B cell (primary cell): ENCODE measurements at regions not wholly inside any gene's neighbourhood (a gene's known extent, or its start where the extent isn't known, plus 50 kb on each side); places are given as distances from the start of the nearest gene placed in this dataset.

ENCODE experiments used
- ATAC-seq: fragments of 200-7000 bp; cut with Tn5 transposase; one replicate; pipeline ENCODE4 v1.10.0; 2021; ENCODE audit warnings: low read depth, mild to moderate bottlenecking, moderate number of reproducible peaks, moderate library complexity
- CTCF ChIA-PET: fragments of 350-600 bp; sonication (Branson Sonifier 250); formaldehyde crosslinking; loops from one replicate; lab custom pipeline; 2021; ENCODE audit warnings: antibody characterized with exemption, inconsistent platforms; lab: Charles Lee
- POLR2A ChIA-PET: fragments of 350-600 bp; sonication (Branson Sonifier 250); formaldehyde crosslinking; loops from one replicate; lab custom pipeline; 2021; ENCODE audit warnings: antibody characterized with exemption; lab: Charles Lee
- DNase-seq: peaks from one replicate; pipeline ENCODE4 v3.0.0; 2013
- H2AFZ ChIP-seq: 2 replicates; pipeline ENCODE4 v1.6.1; 2012; ENCODE audit warnings: mild to moderate bottlenecking, low read depth, low read length; ENCODE audit not compliant: insufficient read depth, poor library complexity, severe bottlenecking
- H3K27ac ChIP-seq, 2 donors: 1 replicate in 1 of 2; 2 replicates in 1 of 2; pipeline ENCODE4 v1.5.1; 2012 to 2013; ENCODE audit warnings: low read length in 2 of 2, mild to moderate bottlenecking in 2 of 2, moderate library complexity in 1 of 2
- H3K27me3 ChIP-seq, 4 experiments: fragments of 200-600 bp in 1 of 4; sonication (generic) in 1 of 4; replicated peaks in 1 of 4; 1 replicate in 2 of 4; 2 replicates in 2 of 4; pipeline versions ENCODE4 v1.6.1 to v1.7.0; 2013 to 2016; ENCODE audit warnings: low read length in 3 of 4, mild to moderate bottlenecking in 2 of 4, mixed read lengths in 1 of 4, moderate library complexity in 1 of 4; ENCODE audit not compliant: insufficient read depth in 4 of 4, control insufficient read depth in 3 of 4; ENCODE audit errors: control extremely low read depth in 1 of 4
- H3K36me3 ChIP-seq, 2 experiments: replicated peaks in 1 of 2; 1 replicate in 1 of 2; 2 replicates in 1 of 2; pipeline versions ENCODE4 v1.6.1 to v1.7.1; 2013; ENCODE audit warnings: low read length in 1 of 2; ENCODE audit not compliant: insufficient read depth in 2 of 2, control insufficient read depth in 1 of 2; ENCODE audit errors: control extremely low read depth in 1 of 2, extremely low read depth in 1 of 2
- H3K4me1 ChIP-seq, 2 donors: fragments of 200-600 bp in 1 of 2; sonication (generic) in 1 of 2; 1 replicate in 1 of 2; 2 replicates in 1 of 2; pipeline versions ENCODE4 v1.5.1 to v1.6.1; 2013 to 2017; ENCODE audit warnings: low read length in 2 of 2; ENCODE audit not compliant: control insufficient read depth in 2 of 2, insufficient read depth in 2 of 2
- H3K4me2 ChIP-seq: replicated peaks from 2 replicates; pipeline ENCODE3; 2012; ENCODE audit warnings: mild to moderate bottlenecking, low read depth, low read length; ENCODE audit not compliant: poor library complexity, severe bottlenecking
- H3K4me3 ChIP-seq, 5 experiments: fragments of 200-600 bp in 1 of 5; sonication (generic) in 1 of 5; 1 replicate in 3 of 5; 2 replicates in 2 of 5; pipeline versions ENCODE4 v1.5.1 to v1.7.0; 2011 to 2016; ENCODE audit warnings: low read length in 4 of 5, mild to moderate bottlenecking in 4 of 5, low read depth in 2 of 5, control low read depth in 1 of 5, moderate library complexity in 1 of 5; ENCODE audit not compliant: insufficient read depth in 1 of 5; ENCODE audit errors: control extremely low read depth in 1 of 5, extremely low read depth in 1 of 5
- H3K79me2 ChIP-seq: fragments of 200-600 bp; sonication (generic); one replicate; pipeline ENCODE4 v1.6.0; 2016; ENCODE audit warnings: low read length; ENCODE audit not compliant: control insufficient read depth, insufficient read depth
- H3K9ac ChIP-seq: fragments of 200-600 bp; sonication (generic); 2 replicates; pipeline ENCODE4 v1.6.1; 2017; ENCODE audit warnings: mild to moderate bottlenecking, low read length, moderate library complexity
- H3K9me3 ChIP-seq, 3 donors: one replicate each; pipeline versions ENCODE4 v1.6.1 to v1.7.1; 2013; ENCODE audit warnings: low read length in 2 of 3; ENCODE audit not compliant: control insufficient read depth in 2 of 3, insufficient read depth in 1 of 3; ENCODE audit errors: control extremely low read depth in 1 of 3
- H4K20me1 ChIP-seq: 2 replicates; pipeline ENCODE4 v1.6.0; 2012; ENCODE audit warnings: mild to moderate bottlenecking, low read length; ENCODE audit not compliant: insufficient read depth, control insufficient read depth, poor library complexity, severe bottlenecking
- H3K27ac Mint-ChIP-seq: one replicate; pipeline ENCODE4 v1.8.0; 2021; ENCODE audit warnings: mixed read lengths
- H3K27me3 Mint-ChIP-seq: one replicate; pipeline ENCODE4 v1.8.0; 2021; ENCODE audit warnings: mixed read lengths
- H3K4me1 Mint-ChIP-seq: one replicate; pipeline ENCODE4 v1.8.0; 2021; ENCODE audit warnings: mixed read lengths
- H3K4me3 Mint-ChIP-seq: one replicate; pipeline ENCODE4 v1.8.0; 2021; ENCODE audit warnings: mixed read lengths
- H3K9me3 Mint-ChIP-seq: one replicate; pipeline ENCODE4 v1.8.0; 2022; ENCODE audit warnings: mixed read lengths; ENCODE audit not compliant: insufficient read depth
- EZH2 ChIP-seq: IDR thresholded peaks from 2 replicates; pipeline ENCODE4 v1.6.1; 2012; ENCODE audit warnings: borderline replicate concordance, low read depth, mild to moderate bottlenecking, moderate library complexity, low read length; ENCODE audit not compliant: insufficient read depth, poor library complexity, severe bottlenecking
- WGBS: methylation state at CpG from one replicate; pipeline ENCODE4 v1.1.5; 2013; ENCODE audit warnings: missing lambda C conversion rate; ENCODE audit not compliant: insufficient coverage; 5-methylcytosine and 5-hydroxymethylcytosine counted together
- intact Hi-C: fragments of 100-400 bp; cut with micrococcal nuclease; formaldehyde crosslinking; loops from one replicate; pipeline ENCODE4 v1.10.0; 2022
- TF ChIP-seq, protein P1 (sequence below): fragments of 200-600 bp; IDR thresholded peaks from one replicate; pipeline ENCODE4 v1.8.0; 2022; ENCODE audit warnings: antibody characterized with exemption, mild to moderate bottlenecking

- H3K4me3 Mint-ChIP-seq = no peak overlapping the region
- intact Hi-C loops = no loop called here
- H3K4me1 Mint-ChIP-seq = peaks cover 15% of the 10 kb centered on the region
- Histone ChIP-seq H3K9me3 (peaks cover 3 to 5% (median 4%) of the 10 kb centered on the region in 3 donors), H3K4me2 (no peak overlapping the region), H4K20me1 (no peaks in the 10 kb centered on the region), H3K4me1 (peaks cover 10 to 12% of the 10 kb centered on the region in 2 donors), H3K27ac (no peak overlapping the region), H3K36me3 (no peaks in the 10 kb centered on the region), H3K79me2 (no peaks in the 10 kb centered on the region), H2AFZ (no peak overlapping the region), H3K4me3 (no peak overlapping the region), H3K9ac (no peak overlapping the region), H3K27me3 (no peaks in the 10 kb centered on the region)
- no peak overlapping the region for H3K27ac Mint-ChIP-seq
- TF ChIP-seq, protein P1, sequence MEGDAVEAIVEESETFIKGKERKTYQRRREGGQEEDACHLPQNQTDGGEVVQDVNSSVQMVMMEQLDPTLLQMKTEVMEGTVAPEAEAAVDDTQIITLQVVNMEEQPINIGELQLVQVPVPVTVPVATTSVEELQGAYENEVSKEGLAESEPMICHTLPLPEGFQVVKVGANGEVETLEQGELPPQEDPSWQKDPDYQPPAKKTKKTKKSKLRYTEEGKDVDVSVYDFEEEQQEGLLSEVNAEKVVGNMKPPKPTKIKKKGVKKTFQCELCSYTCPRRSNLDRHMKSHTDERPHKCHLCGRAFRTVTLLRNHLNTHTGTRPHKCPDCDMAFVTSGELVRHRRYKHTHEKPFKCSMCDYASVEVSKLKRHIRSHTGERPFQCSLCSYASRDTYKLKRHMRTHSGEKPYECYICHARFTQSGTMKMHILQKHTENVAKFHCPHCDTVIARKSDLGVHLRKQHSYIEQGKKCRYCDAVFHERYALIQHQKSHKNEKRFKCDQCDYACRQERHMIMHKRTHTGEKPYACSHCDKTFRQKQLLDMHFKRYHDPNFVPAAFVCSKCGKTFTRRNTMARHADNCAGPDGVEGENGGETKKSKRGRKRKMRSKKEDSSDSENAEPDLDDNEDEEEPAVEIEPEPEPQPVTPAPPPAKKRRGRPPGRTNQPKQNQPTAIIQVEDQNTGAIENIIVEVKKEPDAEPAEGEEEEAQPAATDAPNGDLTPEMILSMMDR = no peak
- ChIA-PET CTCF (no interaction called here), POLR2A (no interaction called here)
- WGBS = no CpG with 5 or more reads among the region's 1 CpG
- peaks cover 5% of the 10 kb centered on the region for H3K9me3 Mint-ChIP-seq
- no peaks in the 10 kb centered on the region for H3K27me3 Mint-ChIP-seq
- DNase-seq = no peak
- ATAC-seq = no peak
These were observed 220.7 kb upstream of the NETO1 start for GRCh38 chr18:73088445-73088844.

GRCh38 chr18:73087282-73087977 lies 219.6 kb upstream of the NETO1 start:
- intact Hi-C loops = no loop called here
- no peaks in the 10 kb centered on the region for H4K20me1 ChIP-seq
- no peaks in the 10 kb centered on the region for H3K79me2 ChIP-seq
- H3K4me2 ChIP-seq = no peak overlapping the region
- H3K27me3 Mint-ChIP-seq = no peaks in the 10 kb centered on the region
- TF ChIP-seq, protein P1 = no peak
- no peak for TF ChIP-seq EZH2
- peaks cover 3 to 5% (median 4%) of the 10 kb centered on the region in 3 donors for H3K9me3 ChIP-seq
- H3K4me1 ChIP-seq = peaks cover 10 to 12% of the 10 kb centered on the region in 2 donors
- peaks cover 15% of the 10 kb centered on the region for H3K4me1 Mint-ChIP-seq
- no peaks in the 10 kb centered on the region for H3K36me3 ChIP-seq
- no peak overlapping the region for H3K4me3 ChIP-seq
- ATAC-seq = no peak
- H3K4me3 Mint-ChIP-seq = no peak overlapping the region
- H2AFZ ChIP-seq = peak overlapping the region; percentile 34
- H3K27ac Mint-ChIP-seq = no peak overlapping the region
- WGBS = 0% methylated on average over 1 of the region's 8 CpGs
- no peak for DNase-seq
- H3K27me3 ChIP-seq = no peaks in the 10 kb centered on the region
- peak overlapping the region; percentile 5 to 29 for H3K27ac ChIP-seq
- H3K9ac ChIP-seq = no peak overlapping the region
- H3K9me3 Mint-ChIP-seq = peaks cover 5% of the 10 kb centered on the region
- ChIA-PET POLR2A (no interaction called here), CTCF (no interaction called here)
